ENCODE measurements at regions not wholly inside any gene's neighbourhood (a gene's known extent, or its start where the extent isn't known, plus 50 kb on each side); places are given as distances from the start of the nearest gene placed in this dataset.

GRCh38 chr20:40431611-40432010 lies 257.4 kb downstream of the MAFB start:
- Mint-ChIP-seq H3K4me1 (peaks cover 4% of the 10 kb centered on the region; the same call in 2 of the 3 replicates), H3K4me3 (no peak overlapping the region), H3K27ac (no peak overlapping the region), H3K36me3 (ENCODE audit: low read depth) (no peaks in the 10 kb centered on the region), H3K27me3 (ENCODE audit: insufficient read depth, low read depth, poor library complexity) (peaks cover 3% of the 10 kb centered on the region), H3K9me3 (0 out of 3 replicates have a peak, but pooled peaks cover 5% of the 10 kb centered on the region)
- ATAC-seq: no peak
- H3K79me2 ChIP-seq (replicated peaks; ENCODE audit: insufficient read depth): no peaks in the 10 kb centered on the region
- DNase-seq (ENCODE audit: low spot score): no peak
- no peak overlapping the region for H3K27ac ChIP-seq (ENCODE audit: low read depth)
- H3K27me3 ChIP-seq (ENCODE audit: insufficient read depth): no peaks in the 10 kb centered on the region
- no peaks in the 10 kb centered on the region for H3F3A ChIP-seq (replicated peaks; ENCODE audit: low read depth)
- H3K4me3 ChIP-seq: no peak overlapping the region
- H4K20me1 ChIP-seq (replicated peaks; ENCODE audit: insufficient read depth): no peaks in the 10 kb centered on the region
- no peak overlapping the region for H3K4me2 ChIP-seq
- no peak overlapping the region; the same call in 1 of the 2 replicates for H2AFZ ChIP-seq
- H3K9me2 ChIP-seq (ENCODE audit: insufficient read depth): peaks cover 15% of the 10 kb centered on the region; the same call in 1 of the 2 replicates
- H3K4me1 ChIP-seq (ENCODE audit: insufficient read depth): no peaks in the 10 kb centered on the region
- H3K36me3 ChIP-seq (ENCODE audit: insufficient read depth): no peaks in the 10 kb centered on the region
- TF ChIP-seq, protein P1, sequence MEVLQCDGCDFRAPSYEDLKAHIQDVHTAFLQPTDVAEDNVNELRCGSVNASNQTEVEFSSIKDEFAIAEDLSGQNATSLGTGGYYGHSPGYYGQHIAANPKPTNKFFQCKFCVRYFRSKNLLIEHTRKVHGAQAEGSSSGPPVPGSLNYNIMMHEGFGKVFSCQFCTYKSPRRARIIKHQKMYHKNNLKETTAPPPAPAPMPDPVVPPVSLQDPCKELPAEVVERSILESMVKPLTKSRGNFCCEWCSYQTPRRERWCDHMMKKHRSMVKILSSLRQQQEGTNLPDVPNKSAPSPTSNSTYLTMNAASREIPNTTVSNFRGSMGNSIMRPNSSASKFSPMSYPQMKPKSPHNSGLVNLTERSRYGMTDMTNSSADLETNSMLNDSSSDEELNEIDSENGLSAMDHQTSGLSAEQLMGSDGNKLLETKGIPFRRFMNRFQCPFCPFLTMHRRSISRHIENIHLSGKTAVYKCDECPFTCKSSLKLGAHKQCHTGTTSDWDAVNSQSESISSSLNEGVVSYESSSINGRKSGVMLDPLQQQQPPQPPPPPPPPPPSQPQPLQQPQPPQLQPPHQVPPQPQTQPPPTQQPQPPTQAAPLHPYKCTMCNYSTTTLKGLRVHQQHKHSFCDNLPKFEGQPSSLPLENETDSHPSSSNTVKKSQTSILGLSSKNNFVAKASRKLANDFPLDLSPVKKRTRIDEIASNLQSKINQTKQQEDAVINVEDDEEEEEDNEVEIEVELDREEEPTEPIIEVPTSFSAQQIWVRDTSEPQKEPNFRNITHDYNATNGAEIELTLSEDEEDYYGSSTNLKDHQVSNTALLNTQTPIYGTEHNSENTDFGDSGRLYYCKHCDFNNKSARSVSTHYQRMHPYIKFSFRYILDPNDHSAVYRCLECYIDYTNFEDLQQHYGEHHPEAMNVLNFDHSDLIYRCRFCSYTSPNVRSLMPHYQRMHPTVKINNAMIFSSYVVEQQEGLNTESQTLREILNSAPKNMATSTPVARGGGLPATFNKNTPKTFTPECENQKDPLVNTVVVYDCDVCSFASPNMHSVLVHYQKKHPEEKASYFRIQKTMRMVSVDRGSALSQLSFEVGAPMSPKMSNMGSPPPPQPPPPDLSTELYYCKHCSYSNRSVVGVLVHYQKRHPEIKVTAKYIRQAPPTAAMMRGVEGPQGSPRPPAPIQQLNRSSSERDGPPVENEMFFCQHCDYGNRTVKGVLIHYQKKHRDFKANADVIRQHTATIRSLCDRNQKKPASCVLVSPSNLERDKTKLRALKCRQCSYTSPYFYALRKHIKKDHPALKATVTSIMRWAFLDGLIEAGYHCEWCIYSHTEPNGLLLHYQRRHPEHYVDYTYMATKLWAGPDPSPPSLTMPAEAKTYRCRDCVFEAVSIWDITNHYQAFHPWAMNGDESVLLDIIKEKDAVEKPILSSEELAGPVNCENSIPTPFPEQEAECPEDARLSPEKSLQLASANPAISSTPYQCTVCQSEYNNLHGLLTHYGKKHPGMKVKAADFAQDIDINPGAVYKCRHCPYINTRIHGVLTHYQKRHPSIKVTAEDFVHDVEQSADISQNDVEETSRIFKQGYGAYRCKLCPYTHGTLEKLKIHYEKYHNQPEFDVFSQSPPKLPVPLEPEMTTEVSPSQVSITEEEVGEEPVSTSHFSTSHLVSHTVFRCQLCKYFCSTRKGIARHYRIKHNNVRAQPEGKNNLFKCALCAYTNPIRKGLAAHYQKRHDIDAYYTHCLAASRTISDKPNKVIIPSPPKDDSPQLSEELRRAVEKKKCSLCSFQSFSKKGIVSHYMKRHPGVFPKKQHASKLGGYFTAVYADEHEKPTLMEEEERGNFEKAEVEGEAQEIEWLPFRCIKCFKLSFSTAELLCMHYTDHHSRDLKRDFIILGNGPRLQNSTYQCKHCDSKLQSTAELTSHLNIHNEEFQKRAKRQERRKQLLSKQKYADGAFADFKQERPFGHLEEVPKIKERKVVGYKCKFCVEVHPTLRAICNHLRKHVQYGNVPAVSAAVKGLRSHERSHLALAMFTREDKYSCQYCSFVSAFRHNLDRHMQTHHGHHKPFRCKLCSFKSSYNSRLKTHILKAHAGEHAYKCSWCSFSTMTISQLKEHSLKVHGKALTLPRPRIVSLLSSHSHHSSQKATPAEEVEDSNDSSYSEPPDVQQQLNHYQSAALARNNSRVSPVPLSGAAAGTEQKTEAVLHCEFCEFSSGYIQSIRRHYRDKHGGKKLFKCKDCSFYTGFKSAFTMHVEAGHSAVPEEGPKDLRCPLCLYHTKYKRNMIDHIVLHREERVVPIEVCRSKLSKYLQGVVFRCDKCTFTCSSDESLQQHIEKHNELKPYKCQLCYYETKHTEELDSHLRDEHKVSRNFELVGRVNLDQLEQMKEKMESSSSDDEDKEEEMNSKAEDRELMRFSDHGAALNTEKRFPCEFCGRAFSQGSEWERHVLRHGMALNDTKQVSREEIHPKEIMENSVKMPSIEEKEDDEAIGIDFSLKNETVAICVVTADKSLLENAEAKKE (CRISPR knock-in tag; IDR thresholded peaks at IDR 0.05): no peak
- no peak for TF ChIP-seq JUNB (IDR thresholded peaks at IDR 0.05; ENCODE audit: unreplicated experiment)
- TF ChIP-seq NANOG (IDR thresholded peaks at IDR 0.05; ENCODE audit: borderline replicate concordance): no peak
- no peak for TF ChIP-seq ZNF114 (CRISPR knock-in tag; IDR thresholded peaks at IDR 0.05)
- TF ChIP-seq STAT1 (IDR thresholded peaks at IDR 0.05; ENCODE audit: unreplicated experiment): no peak
- no peak for TF ChIP-seq EZH2phosphoT487 (IDR thresholded peaks at IDR 0.05; ENCODE audit: unreplicated experiment)
- no peak for TF ChIP-seq POLR2AphosphoS5 (IDR thresholded peaks at IDR 0.05; ENCODE audit: low read depth)
- TF ChIP-seq, protein P2, sequence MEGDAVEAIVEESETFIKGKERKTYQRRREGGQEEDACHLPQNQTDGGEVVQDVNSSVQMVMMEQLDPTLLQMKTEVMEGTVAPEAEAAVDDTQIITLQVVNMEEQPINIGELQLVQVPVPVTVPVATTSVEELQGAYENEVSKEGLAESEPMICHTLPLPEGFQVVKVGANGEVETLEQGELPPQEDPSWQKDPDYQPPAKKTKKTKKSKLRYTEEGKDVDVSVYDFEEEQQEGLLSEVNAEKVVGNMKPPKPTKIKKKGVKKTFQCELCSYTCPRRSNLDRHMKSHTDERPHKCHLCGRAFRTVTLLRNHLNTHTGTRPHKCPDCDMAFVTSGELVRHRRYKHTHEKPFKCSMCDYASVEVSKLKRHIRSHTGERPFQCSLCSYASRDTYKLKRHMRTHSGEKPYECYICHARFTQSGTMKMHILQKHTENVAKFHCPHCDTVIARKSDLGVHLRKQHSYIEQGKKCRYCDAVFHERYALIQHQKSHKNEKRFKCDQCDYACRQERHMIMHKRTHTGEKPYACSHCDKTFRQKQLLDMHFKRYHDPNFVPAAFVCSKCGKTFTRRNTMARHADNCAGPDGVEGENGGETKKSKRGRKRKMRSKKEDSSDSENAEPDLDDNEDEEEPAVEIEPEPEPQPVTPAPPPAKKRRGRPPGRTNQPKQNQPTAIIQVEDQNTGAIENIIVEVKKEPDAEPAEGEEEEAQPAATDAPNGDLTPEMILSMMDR (conservative IDR thresholded peaks at IDR 0.05; ENCODE audit: low read depth in 2 of 2): no peak
